Tibial nerve (tissue), 4 donors: ENCODE measurements at regions not wholly inside any gene's neighbourhood (a gene's known extent, or its start where the extent isn't known, plus 50 kb on each side); places are given as distances from the start of the nearest gene placed in this dataset.
"Not testable (repeated sequence)": the region's sequence is repeated elsewhere in the genome, so short reads cannot be mapped to it uniquely, and the experiment has no call there.

Source experiments
- DNase-seq, 2 donors: peaks; one replicate each; pipeline ENCODE4 v3.0.0-alpha.2; 2019; ENCODE audit warnings: low spot score in 2 of 2
- H3K27ac ChIP-seq, 4 donors: fragments of 200-600 bp; sonication (generic) in 3 of 4; one replicate each; pipeline ENCODE4 v1.5.1; 2017 to 2019; ENCODE audit warnings: mild to moderate bottlenecking in 1 of 4
- H3K27me3 ChIP-seq, 2 donors: fragments of 200-600 bp; sonication (generic) in 1 of 2; one replicate each; pipeline versions ENCODE4 v1.5.1 to v1.6.0; 2017 to 2019
- H3K36me3 ChIP-seq, 3 donors: fragments of 200-600 bp; sonication (generic); one replicate each; pipeline ENCODE4 v1.5.1; 2018 to 2019
- H3K4me1 ChIP-seq, 4 donors: fragments of 200-600 bp; sonication (generic) in 3 of 4; one replicate each; pipeline ENCODE4 v1.5.1; 2017 to 2019
- H3K4me3 ChIP-seq, 4 donors: fragments of 200-600 bp; sonication (generic) in 3 of 4; one replicate each; pipeline ENCODE4 v1.5.1; 2017 to 2019; ENCODE audit warnings: mild to moderate bottlenecking in 1 of 4, moderate library complexity in 1 of 4
- H3K9me3 ChIP-seq, 4 donors: fragments of 200-600 bp; sonication (generic) in 3 of 4; one replicate each; pipeline ENCODE4 v1.5.1; 2017 to 2019
- CTCF ChIP-seq, 5 experiments: fragments of 200-600 bp in 3 of 5; fragments of 450-650 bp in 2 of 5; sonication (generic) in 3 of 5; IDR thresholded peaks; one replicate each; pipeline ENCODE4 v1.5.1; 2016 to 2019; ENCODE audit warnings: antibody characterized with exemption in 5 of 5, mild to moderate bottlenecking in 3 of 5, moderate library complexity in 2 of 5
- EP300 ChIP-seq, 2 donors: sonication (generic); formaldehyde crosslinking; IDR thresholded peaks; one replicate each; pipeline ENCODE4 v1.6.1; 2017; ENCODE audit warnings: antibody characterized with exemption in 2 of 2, mild to moderate bottlenecking in 1 of 2
- POLR2A ChIP-seq, 2 donors: fragments of 450-650 bp; IDR thresholded peaks; one replicate each; pipeline ENCODE4 v1.6.1; 2017; ENCODE audit warnings: antibody characterized with exemption in 2 of 2, mild to moderate bottlenecking in 2 of 2, moderate library complexity in 2 of 2
- WGBS, 2 donors: methylation state at CpG; one replicate each; pipeline ENCODE4 v1.1.5; 2018; 5-methylcytosine and 5-hydroxymethylcytosine counted together

GRCh38 chr4:18127030-18127429, 105.5 kb upstream of the LCORL start:
- WGBS, 2 donors, result 62 to 71% methylated on average over 3 of the region's 3 CpGs
- no peaks in the 10 kb centered on the region for H3K9me3 ChIP-seq
- no peak overlapping the region for H3K27ac ChIP-seq
- DNase-seq, result no peak
- H3K36me3 ChIP-seq, result no peaks in the 10 kb centered on the region
- no peaks in the 10 kb centered on the region for H3K4me1 ChIP-seq
- no peaks in the 10 kb centered on the region for H3K27me3 ChIP-seq
- TF ChIP-seq EP300 (IDR thresholded peaks at IDR 0.05) (no peak), POLR2A (IDR thresholded peaks at IDR 0.05) (no peak), CTCF (IDR thresholded peaks at IDR 0.05) (no peak)
- no peak overlapping the region for H3K4me3 ChIP-seq

GRCh38 chr4:18113710-18114331, 92.3 kb upstream of the LCORL start:
- H3K27ac ChIP-seq, result no peak overlapping the region
- H3K4me1 ChIP-seq, result no peaks in the 10 kb centered on the region
- no peaks in the 10 kb centered on the region for H3K27me3 ChIP-seq
- no peak for DNase-seq
- H3K36me3 ChIP-seq, result no peaks in the 10 kb centered on the region
- no peak overlapping the region for H3K4me3 ChIP-seq
- H3K9me3 ChIP-seq, result no peaks in the 10 kb centered on the region
- WGBS, 2 donors, result 90 to 96% methylated on average over 2 of the region's 2 CpGs
- TF ChIP-seq EP300 (IDR thresholded peaks at IDR 0.05) (no peak), POLR2A (IDR thresholded peaks at IDR 0.05) (no peak), CTCF (IDR thresholded peaks at IDR 0.05) (no peak)

- 72% methylated on average over 4 of the region's 4 CpGs for WGBS, 2 donors
- no peaks in the 10 kb centered on the region for H3K36me3 ChIP-seq
- TF ChIP-seq EP300 (IDR thresholded peaks at IDR 0.05) (no peak), POLR2A (IDR thresholded peaks at IDR 0.05) (no peak), CTCF (IDR thresholded peaks at IDR 0.05) (no peak)
- no peaks in the 10 kb centered on the region for H3K4me1 ChIP-seq
- no peak overlapping the region for H3K4me3 ChIP-seq
- no peak for DNase-seq
- H3K27ac ChIP-seq, result no peak overlapping the region
- H3K9me3 ChIP-seq, result no peaks in the 10 kb centered on the region
- H3K27me3 ChIP-seq, result no peaks in the 10 kb centered on the region
Observed at GRCh38 chr4:18111081-18111480, 89.5 kb upstream of the LCORL start.

GRCh38 chr4:18110099-18110498, 88.5 kb upstream of the LCORL start:
- Histone ChIP-seq H3K27me3 (no peaks in the 10 kb centered on the region), H3K4me1 (no peaks in the 10 kb centered on the region), H3K4me3 (no peak overlapping the region), H3K9me3 (no peaks in the 10 kb centered on the region), H3K27ac (no peak overlapping the region), H3K36me3 (no peaks in the 10 kb centered on the region)
- no peak for TF ChIP-seq POLR2A (IDR thresholded peaks at IDR 0.05)
- no peak for TF ChIP-seq CTCF (IDR thresholded peaks at IDR 0.05)
- TF ChIP-seq EP300 (IDR thresholded peaks at IDR 0.05), result no peak
- no peak for DNase-seq
- 15 to 22% methylated on average over 6 of the region's 6 CpGs for WGBS, 2 donors

- no peak for DNase-seq
- Histone ChIP-seq H3K4me3 (no peak overlapping the region), H3K27me3 (no peaks in the 10 kb centered on the region), H3K36me3 (no peaks in the 10 kb centered on the region), H3K27ac (no peak overlapping the region), H3K9me3 (no peaks in the 10 kb centered on the region), H3K4me1 (no peaks in the 10 kb centered on the region)
- no peak for TF ChIP-seq POLR2A (IDR thresholded peaks at IDR 0.05)
- peak in 1 of 2 donors; percentile 23 for TF ChIP-seq EP300 (IDR thresholded peaks at IDR 0.05)
- 28 to 37% methylated on average over 3 of the region's 3 CpGs for WGBS, 2 donors
Observed at GRCh38 chr4:18109676-18110075, 88.1 kb upstream of the LCORL start.

GRCh38 chr4:18107848-18108528, 86.4 kb upstream of the LCORL start:
- H3K36me3 ChIP-seq, H3K9me3 ChIP-seq, H3K4me1 ChIP-seq, H3K4me3 ChIP-seq, H3K27ac ChIP-seq, H3K27me3 ChIP-seq, DNase-seq: not testable (repeated sequence)
- 83 to 91% methylated on average over 4 of the region's 4 CpGs for WGBS, 2 donors
